ENCODE measurements at regions not wholly inside any gene's neighbourhood (a gene's known extent, or its start where the extent isn't known, plus 50 kb on each side); places are given as distances from the start of the nearest gene placed in this dataset.

- ATAC-seq (no peak), DNase-seq (ENCODE audit: low spot score) (no peak)
- Mint-ChIP-seq H3K27me3 (ENCODE audit: low read depth) (no peaks in the 10 kb centered on the region), H3K27ac (no peak overlapping the region), H3K4me1 (peaks cover 6% of the 10 kb centered on the region), H3K4me3 (no peak overlapping the region), H3K36me3 (no peaks in the 10 kb centered on the region), H3K9me3 (no peaks in the 10 kb centered on the region)
- POLR2A ChIA-PET = no interaction called here
- CTCF ChIA-PET = no interaction called here
- TF ChIP-seq FOXP1 (CRISPR knock-in tag; IDR thresholded peaks at IDR 0.05; ENCODE audit: borderline replicate concordance) (no peak), ZNF317 (CRISPR knock-in tag; IDR thresholded peaks at IDR 0.05; ENCODE audit: borderline replicate concordance, low read depth) (no peak), FOXP4 (CRISPR knock-in tag; IDR thresholded peaks at IDR 0.05) (no peak), TCF7 (CRISPR knock-in tag; IDR thresholded peaks at IDR 0.05; ENCODE audit: low read depth) (no peak), EMX1 (CRISPR knock-in tag; IDR thresholded peaks at IDR 0.05) (no peak), CTCF (IDR thresholded peaks at IDR 0.05) (no peak), JUN (CRISPR knock-in tag; IDR thresholded peaks at IDR 0.05) (no peak), ERG (CRISPR knock-in tag; IDR thresholded peaks at IDR 0.05) (no peak), ZNF138 (CRISPR knock-in tag; conservative IDR thresholded peaks at IDR 0.05) (no peak), ZMAT4 (CRISPR knock-in tag; IDR thresholded peaks at IDR 0.05) (no peak), FOXK1 (CRISPR knock-in tag; IDR thresholded peaks at IDR 0.05) (no peak), ELF4 (CRISPR knock-in tag; IDR thresholded peaks at IDR 0.05; ENCODE audit: low read depth) (no peak), RORB (CRISPR knock-in tag; IDR thresholded peaks at IDR 0.05) (no peak)
- TF ChIP-seq, protein P1, sequence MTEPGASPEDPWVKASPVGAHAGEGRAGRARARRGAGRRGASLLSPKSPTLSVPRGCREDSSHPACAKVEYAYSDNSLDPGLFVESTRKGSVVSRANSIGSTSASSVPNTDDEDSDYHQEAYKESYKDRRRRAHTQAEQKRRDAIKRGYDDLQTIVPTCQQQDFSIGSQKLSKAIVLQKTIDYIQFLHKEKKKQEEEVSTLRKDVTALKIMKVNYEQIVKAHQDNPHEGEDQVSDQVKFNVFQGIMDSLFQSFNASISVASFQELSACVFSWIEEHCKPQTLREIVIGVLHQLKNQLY (CRISPR knock-in tag; IDR thresholded peaks at IDR 0.05) = no peak
- TF ChIP-seq, protein P2, sequence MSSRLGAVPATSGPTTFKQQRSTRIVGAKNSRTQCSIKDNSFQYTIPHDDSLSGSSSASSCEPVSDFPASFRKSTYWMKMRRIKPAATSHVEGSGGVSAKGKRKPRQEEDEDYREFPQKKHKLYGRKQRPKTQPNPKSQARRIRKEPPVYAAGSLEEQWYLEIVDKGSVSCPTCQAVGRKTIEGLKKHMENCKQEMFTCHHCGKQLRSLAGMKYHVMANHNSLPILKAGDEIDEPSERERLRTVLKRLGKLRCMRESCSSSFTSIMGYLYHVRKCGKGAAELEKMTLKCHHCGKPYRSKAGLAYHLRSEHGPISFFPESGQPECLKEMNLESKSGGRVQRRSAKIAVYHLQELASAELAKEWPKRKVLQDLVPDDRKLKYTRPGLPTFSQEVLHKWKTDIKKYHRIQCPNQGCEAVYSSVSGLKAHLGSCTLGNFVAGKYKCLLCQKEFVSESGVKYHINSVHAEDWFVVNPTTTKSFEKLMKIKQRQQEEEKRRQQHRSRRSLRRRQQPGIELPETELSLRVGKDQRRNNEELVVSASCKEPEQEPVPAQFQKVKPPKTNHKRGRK (CRISPR knock-in tag; IDR thresholded peaks at IDR 0.05; ENCODE audit: borderline replicate concordance) = no peak
These were observed 231.2 kb upstream of the LRTM1 start for GRCh38 chr3:55159016-55159415.

DNA sequence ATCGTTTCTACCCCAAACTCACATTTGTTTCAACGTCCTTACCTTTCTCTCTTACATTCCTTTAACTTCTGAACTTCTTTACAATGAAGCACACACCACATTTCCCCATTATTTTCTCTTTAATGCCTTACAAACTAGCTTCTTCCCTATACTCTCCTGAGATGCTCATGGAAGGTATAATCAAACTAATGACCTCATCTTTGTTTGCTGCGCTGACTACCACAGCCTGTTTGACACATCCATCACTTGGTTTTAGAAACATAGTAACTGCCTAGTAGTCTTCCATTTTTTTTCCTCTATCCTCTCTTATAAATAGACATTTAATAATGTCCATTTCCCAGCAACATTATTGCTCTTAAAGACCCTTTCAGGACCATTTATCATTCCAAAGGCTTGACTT, 230.5 kb upstream of the LRTM1 start:
- TF ChIP-seq FOXJ3 (CRISPR knock-in tag; IDR thresholded peaks at IDR 0.05; ENCODE audit: borderline replicate concordance) = no peak
- no peak for TF ChIP-seq ZBTB21 (CRISPR knock-in tag; IDR thresholded peaks at IDR 0.05; ENCODE audit: borderline replicate concordance)
- no peak for TF ChIP-seq NR3C1 (CRISPR knock-in tag; conservative IDR thresholded peaks at IDR 0.05; ENCODE audit: low read depth)
- no peak for TF ChIP-seq AR (CRISPR knock-in tag; IDR thresholded peaks at IDR 0.05)
- no peak for TF ChIP-seq TEAD1 (CRISPR knock-in tag; IDR thresholded peaks at IDR 0.05)
- CTCF ChIA-PET = no interaction called here
- ATAC-seq (no peak), DNase-seq (ENCODE audit: low spot score) (no peak)
- POLR2A ChIA-PET = no interaction called here
- H3K27me3 Mint-ChIP-seq (ENCODE audit: low read depth) = no peaks in the 10 kb centered on the region
- no peaks in the 10 kb centered on the region for H3K9me3 Mint-ChIP-seq
- no peak overlapping the region for H3K4me3 Mint-ChIP-seq
- H3K27ac Mint-ChIP-seq = no peak overlapping the region
- no peaks in the 10 kb centered on the region for H3K36me3 Mint-ChIP-seq
- H3K4me1 Mint-ChIP-seq = peaks cover 6% of the 10 kb centered on the region
